ENCODE measurements at regions not wholly inside any gene's neighbourhood (a gene's known extent, or its start where the extent isn't known, plus 50 kb on each side); places are given as distances from the start of the nearest gene placed in this dataset.
A peak's percentile ranks its signal among the peaks of the same experiment; 100 is the strongest.

- DNase-seq, result peak; percentile 75
- no peaks in the 10 kb centered on the region for H3K9me3 ChIP-seq
- intact Hi-C loops (cut with DNase I), result no loop called here
- H3K36me3 ChIP-seq, result no peaks in the 10 kb centered on the region
- ATAC-seq, result peak; percentile 93
- TF ChIP-seq CTCF (IDR thresholded peaks at IDR 0.05), result no peak
- no peaks in the 10 kb centered on the region for H3K27me3 ChIP-seq
- H3K4me1 ChIP-seq, result peaks cover 27% of the 10 kb centered on the region
- H3K27ac ChIP-seq, result no peak overlapping the region
- no peak overlapping the region for H3K4me3 ChIP-seq
Measured at GRCh38 chr2:111698743-111699554, 185.0 kb downstream of the ANAPC1 start.

GRCh38 chr2:111701266-111701665 is 182.7 kb downstream of the ANAPC1 start:
- intact Hi-C loops (cut with DNase I), result no loop called here
- no peak for ATAC-seq
- Histone ChIP-seq H3K27ac (no peak overlapping the region), H3K36me3 (no peaks in the 10 kb centered on the region), H3K4me3 (no peak overlapping the region), H3K4me1 (peaks cover 35% of the 10 kb centered on the region), H3K9me3 (no peaks in the 10 kb centered on the region), H3K27me3 (no peaks in the 10 kb centered on the region)
- DNase-seq, result no peak
- TF ChIP-seq CTCF (IDR thresholded peaks at IDR 0.05), result no peak

GRCh38 chr2:111701798-111702118 is 182.2 kb downstream of the ANAPC1 start:
- no peaks in the 10 kb centered on the region for H3K9me3 ChIP-seq
- no peak for TF ChIP-seq CTCF (IDR thresholded peaks at IDR 0.05)
- no peak overlapping the region for H3K4me3 ChIP-seq
- H3K4me1 ChIP-seq, result peaks cover 35% of the 10 kb centered on the region
- ATAC-seq (no peak), DNase-seq (no peak)
- H3K27me3 ChIP-seq, result no peaks in the 10 kb centered on the region
- H3K27ac ChIP-seq, result no peak overlapping the region
- H3K36me3 ChIP-seq, result no peaks in the 10 kb centered on the region
- intact Hi-C loops (cut with DNase I), result no loop called here

GRCh38 chr2:111702119-111702803 is 181.7 kb downstream of the ANAPC1 start:
- no peaks in the 10 kb centered on the region for H3K27me3 ChIP-seq
- TF ChIP-seq CTCF (IDR thresholded peaks at IDR 0.05), result peak; percentile 69
- H3K9me3 ChIP-seq, result no peaks in the 10 kb centered on the region
- H3K4me3 ChIP-seq, result no peak overlapping the region
- H3K27ac ChIP-seq, result no peak overlapping the region
- H3K36me3 ChIP-seq, result no peaks in the 10 kb centered on the region
- DNase-seq (no peak), ATAC-seq (peak; percentile 71)
- peaks cover 35% of the 10 kb centered on the region for H3K4me1 ChIP-seq
- intact Hi-C loops (cut with DNase I), result no loop called here

GRCh38 chr2:111702804-111703196 is 181.2 kb downstream of the ANAPC1 start:
- TF ChIP-seq CTCF (IDR thresholded peaks at IDR 0.05), result no peak
- no peak overlapping the region for H3K4me3 ChIP-seq
- no peak overlapping the region for H3K27ac ChIP-seq
- H3K27me3 ChIP-seq, result no peaks in the 10 kb centered on the region
- no peaks in the 10 kb centered on the region for H3K9me3 ChIP-seq
- H3K36me3 ChIP-seq, result no peaks in the 10 kb centered on the region
- peaks cover 34% of the 10 kb centered on the region for H3K4me1 ChIP-seq
- intact Hi-C loops (cut with DNase I), result no loop called here
- DNase-seq (no peak), ATAC-seq (no peak)

Data from upper lobe of right lung (tissue), 1 donor.